Prostate gland (tissue), 2 donors: ENCODE measurements at regions not wholly inside any gene's neighbourhood (a gene's known extent, or its start where the extent isn't known, plus 50 kb on each side); places are given as distances from the start of the nearest gene placed in this dataset.

Experiments used
- POLR2A ChIP-seq: fragments of 450-650 bp; IDR thresholded peaks from one replicate; pipeline ENCODE4 v1.6.1; 2016; ENCODE audit warnings: antibody characterized with exemption, mild to moderate bottlenecking
- POLR2AphosphoS5 ChIP-seq: sonication (generic); formaldehyde crosslinking; IDR thresholded peaks from one replicate; pipeline ENCODE4 v1.6.1; 2017; ENCODE audit warnings: antibody characterized with exemption
- TF ChIP-seq, protein P1 (sequence below), 4 experiments: fragments of 200-600 bp in 2 of 4; fragments of 450-650 bp in 2 of 4; sonication (generic) in 2 of 4; IDR thresholded peaks; 1 replicate in 3 of 4; 2 replicates in 1 of 4; pipeline ENCODE4 v1.5.1; 2016 to 2019; ENCODE audit warnings: antibody characterized with exemption in 4 of 4, mild to moderate bottlenecking in 2 of 4, moderate library complexity in 2 of 4

DNA sequence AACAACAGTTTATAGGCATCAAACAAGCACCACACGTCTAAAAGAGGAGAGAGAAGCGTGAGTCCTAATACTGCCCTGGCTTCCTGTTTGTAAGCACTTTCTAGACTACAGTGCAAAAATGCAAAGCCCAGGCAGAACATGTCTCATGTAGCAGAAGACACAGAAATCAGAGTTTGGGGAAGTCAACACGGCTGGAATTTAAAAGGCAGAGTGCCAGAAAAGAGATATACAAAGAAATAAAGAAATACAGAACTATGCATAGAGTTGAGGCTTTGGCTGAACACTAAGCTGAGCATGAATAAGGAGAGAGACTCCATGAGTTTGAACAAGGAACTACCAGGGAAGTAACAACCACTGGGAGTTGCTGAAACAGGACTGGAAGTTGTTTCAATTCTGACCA is 566.6 kb upstream of the NR5A2 start:
- TF ChIP-seq, protein P1, sequence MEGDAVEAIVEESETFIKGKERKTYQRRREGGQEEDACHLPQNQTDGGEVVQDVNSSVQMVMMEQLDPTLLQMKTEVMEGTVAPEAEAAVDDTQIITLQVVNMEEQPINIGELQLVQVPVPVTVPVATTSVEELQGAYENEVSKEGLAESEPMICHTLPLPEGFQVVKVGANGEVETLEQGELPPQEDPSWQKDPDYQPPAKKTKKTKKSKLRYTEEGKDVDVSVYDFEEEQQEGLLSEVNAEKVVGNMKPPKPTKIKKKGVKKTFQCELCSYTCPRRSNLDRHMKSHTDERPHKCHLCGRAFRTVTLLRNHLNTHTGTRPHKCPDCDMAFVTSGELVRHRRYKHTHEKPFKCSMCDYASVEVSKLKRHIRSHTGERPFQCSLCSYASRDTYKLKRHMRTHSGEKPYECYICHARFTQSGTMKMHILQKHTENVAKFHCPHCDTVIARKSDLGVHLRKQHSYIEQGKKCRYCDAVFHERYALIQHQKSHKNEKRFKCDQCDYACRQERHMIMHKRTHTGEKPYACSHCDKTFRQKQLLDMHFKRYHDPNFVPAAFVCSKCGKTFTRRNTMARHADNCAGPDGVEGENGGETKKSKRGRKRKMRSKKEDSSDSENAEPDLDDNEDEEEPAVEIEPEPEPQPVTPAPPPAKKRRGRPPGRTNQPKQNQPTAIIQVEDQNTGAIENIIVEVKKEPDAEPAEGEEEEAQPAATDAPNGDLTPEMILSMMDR (IDR thresholded peaks at IDR 0.05), result no peak
- no peak for TF ChIP-seq POLR2A
- no peak for TF ChIP-seq POLR2AphosphoS5
